LNCAP (cell line): ENCODE measurements at regions not wholly inside any gene's neighbourhood (a gene's known extent, or its start where the extent isn't known, plus 50 kb on each side); places are given as distances from the start of the nearest gene placed in this dataset.

Source experiments
- CTCF ChIP-seq: fragments of 450-650 bp; IDR thresholded peaks from 2 replicates; pipeline ENCODE4 v1.5.1; 2017; ENCODE audit warnings: mild to moderate bottlenecking

DNA sequence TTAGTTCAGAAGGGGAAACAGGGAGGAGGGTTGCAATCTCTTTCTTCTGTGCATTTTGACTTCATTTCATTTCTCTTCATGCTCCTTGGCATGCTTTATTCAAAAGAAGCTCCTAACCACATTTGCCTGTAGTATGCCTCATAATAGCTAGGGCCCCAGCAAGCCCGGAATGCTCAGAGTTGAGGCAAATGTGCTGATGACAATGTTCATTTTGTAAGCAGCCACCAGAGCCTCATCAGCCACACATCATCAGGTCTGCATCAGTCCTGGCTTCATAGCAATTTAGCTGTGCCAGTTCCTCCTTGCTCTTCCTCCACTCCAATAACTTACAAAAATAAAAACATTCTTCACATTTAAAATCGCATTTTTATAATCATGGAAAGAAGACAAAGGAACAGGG is 65.4 kb upstream of the MMADHC start:
- no peak for TF ChIP-seq CTCF

DNA sequence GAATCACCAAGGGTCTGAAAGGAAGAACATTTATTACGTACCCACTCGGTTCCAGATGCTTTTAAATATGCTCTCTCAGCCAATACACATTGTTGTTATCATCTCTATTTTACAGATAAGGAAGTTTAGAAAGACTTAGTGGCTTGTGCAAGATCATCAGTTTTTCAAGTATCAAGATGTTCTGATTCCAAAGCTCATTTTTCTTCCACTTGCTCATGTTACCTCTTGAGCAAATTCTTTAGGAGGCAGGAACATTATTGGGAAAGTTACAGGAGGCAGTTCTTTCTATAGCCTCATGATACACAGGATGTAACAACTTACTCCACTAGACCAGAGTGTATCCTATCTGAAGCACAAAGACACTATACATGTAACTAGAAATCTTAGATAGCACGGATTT is 65.0 kb upstream of the MMADHC start:
- no peak for TF ChIP-seq CTCF

- TF ChIP-seq CTCF = no peak
These were observed 63.7 kb upstream of the MMADHC start for GRCh38 chr2:149651229-149651628.

- TF ChIP-seq CTCF = no peak
These were observed 62.4 kb upstream of the MMADHC start for GRCh38 chr2:149650006-149650405.

GRCh38 chr2:149648282-149649030 is 60.9 kb upstream of the MMADHC start:
- no peak for TF ChIP-seq CTCF

DNA sequence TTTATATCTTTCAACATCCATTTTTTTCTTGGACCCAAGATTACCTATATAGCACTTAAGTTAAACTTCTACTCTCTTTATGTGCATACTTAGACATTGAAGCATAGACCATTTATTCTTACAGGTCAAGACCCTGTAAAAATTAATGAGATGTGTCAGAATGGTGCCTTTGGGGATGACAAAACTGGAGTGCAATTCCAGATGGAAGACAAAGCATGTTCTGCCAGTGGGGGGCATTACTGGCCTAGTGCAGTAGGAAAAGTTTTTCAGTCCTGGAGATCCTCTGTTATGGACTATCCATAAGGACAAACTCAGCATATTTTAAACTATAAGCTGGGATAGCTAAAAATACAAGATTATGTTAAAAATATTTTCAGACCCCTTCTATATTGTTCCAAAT is 57.8 kb upstream of the MMADHC start:
- TF ChIP-seq CTCF = no peak
